ENCODE measurements at regions not wholly inside any gene's neighbourhood (a gene's known extent, or its start where the extent isn't known, plus 50 kb on each side); places are given as distances from the start of the nearest gene placed in this dataset.

- no peak overlapping the region for H3K27ac ChIP-seq
- TF ChIP-seq, protein P1, sequence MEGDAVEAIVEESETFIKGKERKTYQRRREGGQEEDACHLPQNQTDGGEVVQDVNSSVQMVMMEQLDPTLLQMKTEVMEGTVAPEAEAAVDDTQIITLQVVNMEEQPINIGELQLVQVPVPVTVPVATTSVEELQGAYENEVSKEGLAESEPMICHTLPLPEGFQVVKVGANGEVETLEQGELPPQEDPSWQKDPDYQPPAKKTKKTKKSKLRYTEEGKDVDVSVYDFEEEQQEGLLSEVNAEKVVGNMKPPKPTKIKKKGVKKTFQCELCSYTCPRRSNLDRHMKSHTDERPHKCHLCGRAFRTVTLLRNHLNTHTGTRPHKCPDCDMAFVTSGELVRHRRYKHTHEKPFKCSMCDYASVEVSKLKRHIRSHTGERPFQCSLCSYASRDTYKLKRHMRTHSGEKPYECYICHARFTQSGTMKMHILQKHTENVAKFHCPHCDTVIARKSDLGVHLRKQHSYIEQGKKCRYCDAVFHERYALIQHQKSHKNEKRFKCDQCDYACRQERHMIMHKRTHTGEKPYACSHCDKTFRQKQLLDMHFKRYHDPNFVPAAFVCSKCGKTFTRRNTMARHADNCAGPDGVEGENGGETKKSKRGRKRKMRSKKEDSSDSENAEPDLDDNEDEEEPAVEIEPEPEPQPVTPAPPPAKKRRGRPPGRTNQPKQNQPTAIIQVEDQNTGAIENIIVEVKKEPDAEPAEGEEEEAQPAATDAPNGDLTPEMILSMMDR (conservative IDR thresholded peaks at IDR 0.05): no peak
These were observed 56.3 kb upstream of the PRDM9 start for GRCh38 chr5:23451156-23451555.

DNA sequence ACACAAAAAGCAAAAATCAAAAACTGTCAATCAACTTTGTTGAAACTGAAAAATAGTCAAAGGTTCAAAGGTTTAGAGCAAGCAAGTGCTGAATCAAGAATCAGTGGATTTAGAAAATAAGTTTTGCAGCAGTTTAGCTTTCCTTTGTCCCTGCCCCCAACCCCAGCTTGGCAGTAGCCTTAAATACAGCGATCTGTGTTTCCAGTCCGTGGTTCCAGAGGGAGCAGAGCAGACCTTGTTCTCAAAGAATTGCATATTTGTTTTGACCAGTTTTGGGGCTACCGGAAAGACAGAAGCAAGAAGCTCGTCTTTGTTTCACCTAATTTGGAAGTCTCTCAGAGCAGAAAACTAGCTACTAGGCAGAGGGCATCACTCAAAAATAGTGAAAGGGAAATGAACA lies 57.2 kb upstream of the PRDM9 start:
- TF ChIP-seq, protein P1 (conservative IDR thresholded peaks at IDR 0.05): no peak
- no peak overlapping the region for H3K27ac ChIP-seq

DNA sequence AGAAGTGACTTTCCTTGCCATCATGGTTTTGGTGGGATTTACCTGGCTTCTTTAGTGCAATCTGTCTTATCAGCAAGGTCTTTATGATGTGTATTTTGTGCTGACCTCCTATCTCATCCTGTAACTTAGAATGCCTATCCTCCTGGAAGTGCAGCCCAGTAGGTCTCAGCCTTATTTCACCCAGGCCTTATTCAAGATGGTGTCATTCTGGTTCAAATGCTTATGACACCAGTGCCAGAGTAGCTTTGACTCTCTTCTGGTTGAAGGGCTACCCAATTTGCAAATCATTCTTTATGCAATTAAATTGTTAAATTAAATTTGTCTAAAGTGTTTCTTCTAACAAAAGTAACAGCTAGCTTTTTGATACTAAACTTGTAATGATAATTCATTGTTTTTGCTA lies 58.8 kb upstream of the PRDM9 start:
- TF ChIP-seq, protein P1 (conservative IDR thresholded peaks at IDR 0.05): no peak

GRCh38 chr5:23446424-23446823 lies 61.0 kb upstream of the PRDM9 start:
- TF ChIP-seq, protein P1 (conservative IDR thresholded peaks at IDR 0.05): no peak
- H3K27ac ChIP-seq: no peak overlapping the region

More for the DNA sequence above, 58.8 kb upstream of the PRDM9 start:
- H3K27ac ChIP-seq: no peak overlapping the region

DNA sequence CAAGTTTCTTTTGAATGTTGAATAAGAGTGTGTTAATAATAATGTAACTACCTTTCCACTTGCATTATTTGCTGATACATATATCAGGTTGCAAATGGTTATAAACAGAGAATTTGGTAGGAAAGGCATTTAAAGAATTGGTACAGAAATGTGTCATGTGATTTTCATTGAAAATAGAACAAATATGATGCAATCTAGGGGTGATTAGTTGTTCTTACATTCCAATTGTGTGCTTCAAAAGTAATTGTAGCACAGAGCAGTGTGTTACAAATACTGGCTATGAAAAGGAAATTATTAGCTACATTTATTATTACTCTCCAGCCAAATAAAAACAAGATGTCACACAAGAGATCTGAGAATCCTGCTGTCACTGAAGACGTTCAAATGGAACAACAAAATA lies 61.8 kb upstream of the PRDM9 start:
- TF ChIP-seq, protein P1 (conservative IDR thresholded peaks at IDR 0.05): no peak
- H3K27ac ChIP-seq: no peak overlapping the region

- H3K27ac ChIP-seq: no peak overlapping the region
- TF ChIP-seq, protein P1 (conservative IDR thresholded peaks at IDR 0.05): no peak
These were observed 66.7 kb upstream of the PRDM9 start for GRCh38 chr5:23440703-23441102.

DNA sequence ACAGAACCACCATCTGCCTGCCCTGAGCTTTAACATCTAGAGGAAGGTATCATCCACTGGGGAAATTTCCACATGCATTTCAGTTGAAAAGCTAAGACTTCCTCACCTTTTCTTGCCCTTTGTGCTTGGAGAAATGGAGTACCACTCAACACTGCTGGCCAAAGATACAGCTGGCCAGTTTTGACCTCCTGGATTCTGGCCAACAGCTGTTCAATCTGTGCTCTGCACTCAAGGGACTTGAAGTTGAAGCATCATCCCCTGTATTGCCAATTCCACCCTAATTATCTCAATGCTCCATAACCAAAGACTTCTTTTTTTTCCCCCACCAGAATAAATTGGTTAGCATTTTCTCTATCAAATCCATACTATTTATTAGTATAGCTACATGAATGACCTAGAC lies 70.4 kb upstream of the PRDM9 start:
- H3K27ac ChIP-seq: no peak overlapping the region
- TF ChIP-seq, protein P1 (conservative IDR thresholded peaks at IDR 0.05): no peak
